Peyer's patch (tissue), 4 donors: ENCODE measurements at regions not wholly inside any gene's neighbourhood (a gene's known extent, or its start where the extent isn't known, plus 50 kb on each side); places are given as distances from the start of the nearest gene placed in this dataset.

ENCODE experiments used
- DNase-seq, 3 donors: peaks; one replicate each; pipeline ENCODE4 v3.0.0-alpha.2; 2017 to 2019
- H3K27ac ChIP-seq, 4 donors: fragments of 200-600 bp; sonication (generic); one replicate each; pipeline ENCODE4 v1.5.1; 2016 to 2019
- H3K27me3 ChIP-seq, 2 donors: fragments of 200-600 bp; sonication (generic); one replicate each; pipeline ENCODE4 v1.5.1; 2019
- H3K36me3 ChIP-seq, 3 donors: fragments of 200-600 bp; sonication (generic); one replicate each; pipeline ENCODE4 v1.5.1; 2016 to 2019
- H3K4me1 ChIP-seq, 4 donors: fragments of 200-600 bp; sonication (generic); one replicate each; pipeline ENCODE4 v1.5.1; 2016 to 2019
- H3K4me3 ChIP-seq, 4 donors: fragments of 200-600 bp; sonication (generic); 1 replicate in 3 of 4; 2 replicates in 1 of 4; pipeline ENCODE4 v1.5.1; 2016 to 2019; ENCODE audit warnings: mild to moderate bottlenecking in 1 of 4
- H3K9me3 ChIP-seq, 4 donors: fragments of 200-600 bp; sonication (generic); one replicate each; pipeline ENCODE4 v1.5.1; 2016 to 2019; ENCODE audit warnings: mild to moderate bottlenecking in 1 of 4
- CTCF ChIP-seq, 6 experiments: fragments of 450-650 bp in 4 of 6; fragments of 200-600 bp in 2 of 6; sonication (generic) in 1 of 6; IDR thresholded peaks; one replicate each; pipeline ENCODE4 v1.5.1; 2017 to 2019; ENCODE audit warnings: antibody characterized with exemption in 6 of 6, mild to moderate bottlenecking in 3 of 6, moderate library complexity in 1 of 6
- POLR2A ChIP-seq, 2 donors: fragments of 450-650 bp; IDR thresholded peaks; one replicate each; pipeline ENCODE4 v1.5.1; 2017; ENCODE audit warnings: antibody characterized with exemption in 2 of 2, mild to moderate bottlenecking in 2 of 2, moderate library complexity in 2 of 2

GRCh38 chr18:27242392-27243047 lies 57.4 kb upstream of the CHST9 start:
- Histone ChIP-seq H3K4me3 (no peak overlapping the region), H3K36me3 (no peaks in the 10 kb centered on the region), H3K4me1 (no peaks in the 10 kb centered on the region), H3K9me3 (no peaks in the 10 kb centered on the region), H3K27ac (no peak overlapping the region), H3K27me3 (no peaks in the 10 kb centered on the region)
- DNase-seq: no peak
- no peak for TF ChIP-seq POLR2A (IDR thresholded peaks at IDR 0.05)
- TF ChIP-seq CTCF (IDR thresholded peaks at IDR 0.05): no peak

- TF ChIP-seq POLR2A (IDR thresholded peaks at IDR 0.05) (no peak), CTCF (IDR thresholded peaks at IDR 0.05) (no peak)
- Histone ChIP-seq H3K4me3 (no peak overlapping the region), H3K27me3 (no peaks in the 10 kb centered on the region), H3K27ac (no peak overlapping the region), H3K4me1 (peaks cover 0 to 4% (median 0%) of the 10 kb centered on the region in 4 donors), H3K36me3 (no peaks in the 10 kb centered on the region), H3K9me3 (no peaks in the 10 kb centered on the region)
- DNase-seq: no peak
Observed at GRCh38 chr18:27240383-27240782, 55.3 kb upstream of the CHST9 start.

- no peaks in the 10 kb centered on the region for H3K36me3 ChIP-seq
- no peak overlapping the region for H3K27ac ChIP-seq
- no peaks in the 10 kb centered on the region for H3K27me3 ChIP-seq
- peaks cover 0 to 11% (median 0%) of the 10 kb centered on the region in 4 donors for H3K4me1 ChIP-seq
- DNase-seq: no peak
- no peak for TF ChIP-seq POLR2A (IDR thresholded peaks at IDR 0.05)
- no peak for TF ChIP-seq CTCF (IDR thresholded peaks at IDR 0.05)
- H3K4me3 ChIP-seq: no peak overlapping the region
- H3K9me3 ChIP-seq: no peaks in the 10 kb centered on the region
Observed at GRCh38 chr18:27239669-27240068, 54.6 kb upstream of the CHST9 start.

GRCh38 chr18:27235218-27235870 lies 50.2 kb upstream of the CHST9 start:
- H3K36me3 ChIP-seq: no peaks in the 10 kb centered on the region
- no peak overlapping the region for H3K4me3 ChIP-seq
- no peaks in the 10 kb centered on the region for H3K9me3 ChIP-seq
- no peak overlapping the region for H3K27ac ChIP-seq
- TF ChIP-seq CTCF (IDR thresholded peaks at IDR 0.05) (no peak), POLR2A (IDR thresholded peaks at IDR 0.05) (no peak)
- no peak for DNase-seq
- peaks cover 0 to 11% (median 0%) of the 10 kb centered on the region in 4 donors for H3K4me1 ChIP-seq
- no peaks in the 10 kb centered on the region for H3K27me3 ChIP-seq
